GM23338 (cell line): ENCODE measurements at regions not wholly inside any gene's neighbourhood (a gene's known extent, or its start where the extent isn't known, plus 50 kb on each side); places are given as distances from the start of the nearest gene placed in this dataset.

Experiments
- ATAC-seq: fragments of 200-7000 bp; cut with Tn5 transposase; 3 replicates; pipeline ENCODE4 v1.9.1; 2020
- DNase-seq: peaks from one replicate; pipeline ENCODE4 v3.0.0-alpha.2; 2015; ENCODE audit warnings: low spot score
- H2AFZ ChIP-seq: fragments of 200-600 bp; sonication (generic); 2 replicates; pipeline ENCODE4 v1.8.0; 2016; ENCODE audit warnings: antibody characterized with exemption, mild to moderate bottlenecking, moderate library complexity
- H3F3A ChIP-seq: fragments of 200-600 bp; sonication (generic); replicated peaks from 2 replicates; pipeline ENCODE4 v1.8.0; 2017; ENCODE audit warnings: antibody characterized with exemption, mixed run types, low read depth
- H3K27ac ChIP-seq: fragments of 200-600 bp; sonication (generic); 2 replicates; pipeline ENCODE4 v1.6.1; 2016; ENCODE audit warnings: low read depth
- H3K27me3 ChIP-seq: fragments of 200-600 bp; sonication (generic); 2 replicates; pipeline ENCODE4 v1.8.0; 2016; ENCODE audit warnings: mild to moderate bottlenecking, mixed run types, moderate library complexity; ENCODE audit not compliant: insufficient read depth
- H3K36me3 ChIP-seq: fragments of 200-600 bp; sonication (generic); 2 replicates; pipeline ENCODE4 v1.8.0; 2016; ENCODE audit warnings: mild to moderate bottlenecking; ENCODE audit not compliant: insufficient read depth
- H3K4me1 ChIP-seq: fragments of 200-600 bp; sonication (generic); 2 replicates; pipeline ENCODE4 v1.8.0; 2016; ENCODE audit warnings: mild to moderate bottlenecking, moderate library complexity; ENCODE audit not compliant: insufficient read depth
- H3K4me2 ChIP-seq: fragments of 200-600 bp; sonication (generic); 2 replicates; pipeline ENCODE4 v1.7.1; 2017; ENCODE audit warnings: mixed run types
- H3K4me3 ChIP-seq: fragments of 200-600 bp; sonication (generic); 2 replicates; pipeline ENCODE4 v1.6.1; 2016; ENCODE audit warnings: mixed run types
- H3K79me2 ChIP-seq: fragments of 200-600 bp; sonication (generic); replicated peaks from 2 replicates; pipeline ENCODE4 v1.8.0; 2017; ENCODE audit warnings: mild to moderate bottlenecking; ENCODE audit not compliant: insufficient read depth
- H3K9me2 ChIP-seq: fragments of 200-600 bp; sonication (generic); 2 replicates; pipeline ENCODE4 v1.8.0; 2017; ENCODE audit not compliant: insufficient read depth
- H4K20me1 ChIP-seq: fragments of 200-600 bp; sonication (generic); replicated peaks from 2 replicates; pipeline ENCODE4 v1.8.0; 2017; ENCODE audit warnings: mild to moderate bottlenecking; ENCODE audit not compliant: insufficient read depth
- H3K27ac Mint-ChIP-seq: 2 replicates; pipeline ENCODE4 v1.8.0; 2020; ENCODE audit warnings: inconsistent platforms, mild to moderate bottlenecking, moderate library complexity, mixed read lengths
- H3K27me3 Mint-ChIP-seq: 3 replicates; pipeline ENCODE4 v1.8.0; 2022; ENCODE audit warnings: low read depth, mild to moderate bottlenecking, moderate library complexity, mixed read lengths, inconsistent platforms; ENCODE audit not compliant: insufficient read depth, poor library complexity
- H3K36me3 Mint-ChIP-seq: 3 replicates; pipeline ENCODE4 v1.8.0; 2021; ENCODE audit warnings: low read depth, mild to moderate bottlenecking, inconsistent platforms, moderate library complexity, mixed read lengths
- H3K4me1 Mint-ChIP-seq: 3 replicates; pipeline ENCODE4 v1.8.0; 2020; ENCODE audit warnings: mild to moderate bottlenecking, inconsistent platforms, mixed read lengths
- H3K4me3 Mint-ChIP-seq: 3 replicates; pipeline ENCODE4 v1.8.0; 2021; ENCODE audit warnings: moderate library complexity, mild to moderate bottlenecking, inconsistent platforms, mixed read lengths
- H3K9me3 Mint-ChIP-seq: 3 replicates; pipeline ENCODE4 v1.8.0; 2020; ENCODE audit warnings: moderate library complexity, mild to moderate bottlenecking, inconsistent platforms, mixed read lengths
- CREB1 ChIP-seq: fragments of 250-450 bp; sonication (Bioruptor Pico); IDR thresholded peaks from 2 replicates; pipeline ENCODE4 v1.5.0; 2020; ENCODE audit warnings: low read depth, mild to moderate bottlenecking, moderate library complexity
- CTCF ChIP-seq, 2 experiments: fragments of 200-600 bp in 1 of 2; sonication (generic) in 1 of 2; conservative IDR thresholded peaks; 2 replicates each; pipeline versions ENCODE4 v1.5.1 to v1.6.1; 2016 to 2017; ENCODE audit warnings: antibody characterized with exemption in 2 of 2, low read depth in 2 of 2, mild to moderate bottlenecking in 2 of 2, moderate library complexity in 1 of 2
- ETS1 ChIP-seq: IDR thresholded peaks from 2 replicates; pipeline ENCODE4 v1.6.1; 2016; ENCODE audit warnings: antibody characterized with exemption
- EZH2 ChIP-seq: fragments of 200-600 bp; sonication (generic); IDR thresholded peaks from one replicate; pipeline ENCODE4 v1.8.0; 2017; ENCODE audit warnings: antibody characterized with exemption, mild to moderate bottlenecking, low read depth; ENCODE audit not compliant: unreplicated experiment
- EZH2phosphoT487 ChIP-seq: fragments of 200-600 bp; sonication (generic); IDR thresholded peaks from one replicate; pipeline ENCODE4 v1.8.1; 2018; ENCODE audit warnings: antibody characterized with exemption; ENCODE audit not compliant: unreplicated experiment
- POLR2AphosphoS5 ChIP-seq: IDR thresholded peaks from 2 replicates; pipeline ENCODE4 v1.6.1; 2016; ENCODE audit warnings: antibody characterized with exemption, low read depth
- REST ChIP-seq: IDR thresholded peaks from one replicate; pipeline ENCODE4 v1.6.1; 2018; ENCODE audit warnings: antibody characterized with exemption; ENCODE audit not compliant: unreplicated experiment
- ZNF331 ChIP-seq: fragments of 250-450 bp; sonication (Bioruptor Pico); IDR thresholded peaks from 2 replicates; pipeline ENCODE4 v1.5.0; 2020; ENCODE audit warnings: low read depth, mild to moderate bottlenecking, moderate library complexity
- ZNF462 ChIP-seq: fragments of 250-450 bp; sonication (Bioruptor Pico); IDR thresholded peaks from 2 replicates; pipeline ENCODE4 v1.5.0; 2020; ENCODE audit warnings: mild to moderate bottlenecking, moderate library complexity

- TF ChIP-seq ZNF462 (CRISPR knock-in tag): no peak
- no peak for TF ChIP-seq EZH2phosphoT487
- no peak for TF ChIP-seq POLR2AphosphoS5
- TF ChIP-seq CREB1 (CRISPR knock-in tag): no peak
- no peak for TF ChIP-seq EZH2
These were observed 90.7 kb upstream of the PTPRM start (continued) for GRCh38 chr18:7476386-7476785.

GRCh38 chr18:7479756-7480155 is 87.4 kb upstream of the PTPRM start:
- no peak overlapping the region for H3K4me2 ChIP-seq
- H4K20me1 ChIP-seq: no peaks in the 10 kb centered on the region
- H3K79me2 ChIP-seq: no peaks in the 10 kb centered on the region
- DNase-seq (no peak), ATAC-seq (no peak)
- peaks cover 9% of the 10 kb centered on the region for H3K4me1 Mint-ChIP-seq
- no peak overlapping the region for H3K4me3 Mint-ChIP-seq
- H3K27ac Mint-ChIP-seq: no peak overlapping the region
- no peaks in the 10 kb centered on the region for H3K27me3 ChIP-seq
- no peak overlapping the region for H3K27ac ChIP-seq
- H3K4me3 ChIP-seq: no peak overlapping the region
- H3K9me3 Mint-ChIP-seq: no peaks in the 10 kb centered on the region
- H3K9me2 ChIP-seq: no peaks in the 10 kb centered on the region
- H3K36me3 Mint-ChIP-seq: no peaks in the 10 kb centered on the region
- no peaks in the 10 kb centered on the region for H3K36me3 ChIP-seq
- H3F3A ChIP-seq: no peaks in the 10 kb centered on the region
- H3K27me3 Mint-ChIP-seq: no peaks in the 10 kb centered on the region
- no peaks in the 10 kb centered on the region; the same call in 1 of the 2 replicates for H3K4me1 ChIP-seq
- H2AFZ ChIP-seq: no peak overlapping the region
- no peak for TF ChIP-seq CTCF (conservative IDR thresholded peaks at IDR 0.05; ENCODE audit: low read depth in 2 of 2)
- no peak for TF ChIP-seq ETS1
- no peak for TF ChIP-seq ZNF331 (CRISPR knock-in tag)
- no peak for TF ChIP-seq REST
- TF ChIP-seq EZH2phosphoT487: no peak
- no peak for TF ChIP-seq POLR2AphosphoS5
